Osteoblast (primary cell): ENCODE measurements at regions not wholly inside any gene's neighbourhood (a gene's known extent, or its start where the extent isn't known, plus 50 kb on each side); places are given as distances from the start of the nearest gene placed in this dataset.
A peak's percentile ranks its signal among the peaks of the same experiment; 100 is the strongest.

Source experiments
- DNase-seq: peaks from one replicate; pipeline ENCODE4 v3.0.0; 2011; ENCODE audit warnings: low spot score, mixed read lengths; ENCODE audit not compliant: insufficient read length; ENCODE audit errors: missing footprints
- H2AFZ ChIP-seq: 2 replicates; pipeline ENCODE4 v1.6.0; 2011; ENCODE audit warnings: mild to moderate bottlenecking, low read length
- H3K27ac ChIP-seq: 2 replicates; pipeline ENCODE4 v1.5.1; 2011; ENCODE audit warnings: mild to moderate bottlenecking, low read depth, low read length, moderate library complexity
- H3K27me3 ChIP-seq: 2 replicates; pipeline ENCODE4 v1.6.0; 2012; ENCODE audit warnings: mild to moderate bottlenecking, control low read depth, inconsistent platforms, low read length, moderate library complexity; ENCODE audit not compliant: insufficient read depth
- H3K36me3 ChIP-seq: 2 replicates; pipeline ENCODE4 v1.5.1; 2011; ENCODE audit warnings: mild to moderate bottlenecking, low read length, control low read depth, moderate library complexity; ENCODE audit not compliant: insufficient read depth
- H3K4me1 ChIP-seq: 2 replicates; pipeline ENCODE4 v1.5.1; 2011; ENCODE audit warnings: mild to moderate bottlenecking, low read length, control low read depth, moderate library complexity; ENCODE audit not compliant: insufficient read depth
- H3K4me2 ChIP-seq: 2 replicates; pipeline ENCODE4 v1.6.0; 2011; ENCODE audit warnings: mild to moderate bottlenecking, low read length; ENCODE audit not compliant: insufficient read depth
- H3K4me3 ChIP-seq: fragments of 200-600 bp; sonication (generic); 3 replicates; pipeline ENCODE4 v1.5.1; 2012; ENCODE audit warnings: mild to moderate bottlenecking, low read length, inconsistent platforms; ENCODE audit not compliant: insufficient read depth
- H3K79me2 ChIP-seq: 2 replicates; pipeline ENCODE4 v1.6.0; 2012; ENCODE audit warnings: mild to moderate bottlenecking, low read length, control low read depth, inconsistent platforms; ENCODE audit not compliant: insufficient read depth
- H3K9me3 ChIP-seq: 2 replicates; pipeline ENCODE4 v1.5.1; 2011; ENCODE audit warnings: low read depth, low read length, control low read depth
- H4K20me1 ChIP-seq: 2 replicates; pipeline ENCODE4 v1.6.0; 2012; ENCODE audit warnings: mild to moderate bottlenecking, low read length, control low read depth; ENCODE audit not compliant: insufficient read depth
- TF ChIP-seq, protein P1 (sequence below): IDR thresholded peaks from 2 replicates; pipeline ENCODE4 v1.5.1; 2011; ENCODE audit warnings: mild to moderate bottlenecking, low read depth, low read length, moderate library complexity; ENCODE audit errors: extremely low read depth

GRCh38 chr1:10891091-10891490 is 94.6 kb upstream of the CASZ1 start:
- no peaks in the 10 kb centered on the region for H3K79me2 ChIP-seq
- DNase-seq = no peak
- H3K4me3 ChIP-seq = no peak overlapping the region
- H3K27me3 ChIP-seq = peaks cover 46% of the 10 kb centered on the region
- H3K4me2 ChIP-seq = no peak overlapping the region
- no peak overlapping the region for H3K27ac ChIP-seq
- H2AFZ ChIP-seq = no peak overlapping the region
- H4K20me1 ChIP-seq = no peaks in the 10 kb centered on the region
- TF ChIP-seq, protein P1, sequence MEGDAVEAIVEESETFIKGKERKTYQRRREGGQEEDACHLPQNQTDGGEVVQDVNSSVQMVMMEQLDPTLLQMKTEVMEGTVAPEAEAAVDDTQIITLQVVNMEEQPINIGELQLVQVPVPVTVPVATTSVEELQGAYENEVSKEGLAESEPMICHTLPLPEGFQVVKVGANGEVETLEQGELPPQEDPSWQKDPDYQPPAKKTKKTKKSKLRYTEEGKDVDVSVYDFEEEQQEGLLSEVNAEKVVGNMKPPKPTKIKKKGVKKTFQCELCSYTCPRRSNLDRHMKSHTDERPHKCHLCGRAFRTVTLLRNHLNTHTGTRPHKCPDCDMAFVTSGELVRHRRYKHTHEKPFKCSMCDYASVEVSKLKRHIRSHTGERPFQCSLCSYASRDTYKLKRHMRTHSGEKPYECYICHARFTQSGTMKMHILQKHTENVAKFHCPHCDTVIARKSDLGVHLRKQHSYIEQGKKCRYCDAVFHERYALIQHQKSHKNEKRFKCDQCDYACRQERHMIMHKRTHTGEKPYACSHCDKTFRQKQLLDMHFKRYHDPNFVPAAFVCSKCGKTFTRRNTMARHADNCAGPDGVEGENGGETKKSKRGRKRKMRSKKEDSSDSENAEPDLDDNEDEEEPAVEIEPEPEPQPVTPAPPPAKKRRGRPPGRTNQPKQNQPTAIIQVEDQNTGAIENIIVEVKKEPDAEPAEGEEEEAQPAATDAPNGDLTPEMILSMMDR = no peak
- no peaks in the 10 kb centered on the region for H3K9me3 ChIP-seq
- H3K4me1 ChIP-seq = no peaks in the 10 kb centered on the region
- H3K36me3 ChIP-seq = no peaks in the 10 kb centered on the region

DNA sequence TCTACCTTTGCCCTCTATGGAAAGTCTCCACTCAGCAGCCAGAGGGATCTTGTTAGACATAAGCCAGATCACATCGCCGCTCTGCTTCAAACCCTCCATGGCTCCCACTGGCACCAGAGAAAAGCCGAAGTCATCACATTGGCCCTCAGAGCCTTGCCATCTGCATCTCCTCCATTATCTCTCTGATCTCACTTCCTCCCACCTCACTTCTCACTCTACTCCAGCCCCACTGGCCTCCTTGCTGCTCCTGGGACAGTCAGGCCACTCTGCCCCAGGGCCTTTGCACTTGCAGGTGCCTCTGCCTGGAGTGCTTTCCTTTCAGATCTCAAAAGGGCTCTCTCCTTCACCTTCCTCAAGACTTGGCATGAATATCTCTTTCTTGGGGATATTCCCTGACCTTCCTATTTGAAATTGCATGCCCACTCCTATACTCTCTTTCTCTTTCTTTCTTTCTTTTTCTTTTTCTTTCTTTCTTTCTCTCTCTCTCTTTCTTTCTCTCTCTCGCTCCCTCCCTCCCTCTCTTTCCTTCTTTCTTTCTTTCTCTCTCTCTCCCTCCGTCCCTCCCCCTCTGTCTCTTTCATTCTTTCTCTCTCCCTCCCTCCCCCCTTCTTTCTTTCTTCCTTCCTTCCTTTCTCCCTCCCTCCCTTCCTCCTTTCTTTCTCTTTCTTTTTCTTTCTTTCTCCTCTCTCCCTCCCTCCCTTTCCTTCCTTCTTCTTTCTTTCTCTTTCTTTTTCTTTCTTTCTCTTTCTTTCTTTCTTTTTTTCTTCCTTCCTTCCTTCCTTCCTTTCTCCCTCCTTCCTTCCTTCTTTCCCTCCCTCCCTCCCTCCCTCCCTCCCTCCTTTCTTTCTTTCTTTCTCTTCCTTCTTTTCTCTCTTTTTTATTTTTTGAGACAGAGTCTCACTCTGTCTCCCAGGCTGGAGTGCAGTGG is 96.0 kb upstream of the CASZ1 start:
- H2AFZ ChIP-seq = no peak overlapping the region
- no peak overlapping the region for H3K4me3 ChIP-seq
- TF ChIP-seq, protein P1 = no peak
- H3K9me3 ChIP-seq = no peaks in the 10 kb centered on the region
- no peaks in the 10 kb centered on the region for H4K20me1 ChIP-seq
- H3K4me1 ChIP-seq = no peaks in the 10 kb centered on the region
- DNase-seq = peak; percentile 39
- H3K27ac ChIP-seq = no peak overlapping the region
- peaks cover 44% of the 10 kb centered on the region for H3K27me3 ChIP-seq
- H3K79me2 ChIP-seq = no peaks in the 10 kb centered on the region
- no peaks in the 10 kb centered on the region for H3K36me3 ChIP-seq
- H3K4me2 ChIP-seq = no peak overlapping the region

GRCh38 chr1:10895621-10896020 is 99.2 kb upstream of the CASZ1 start:
- no peak for DNase-seq
- H3K4me2 ChIP-seq = no peak overlapping the region
- no peak overlapping the region for H2AFZ ChIP-seq
- H3K36me3 ChIP-seq = no peaks in the 10 kb centered on the region
- H3K4me1 ChIP-seq = peaks cover 25% of the 10 kb centered on the region
- H3K79me2 ChIP-seq = no peaks in the 10 kb centered on the region
- no peaks in the 10 kb centered on the region for H4K20me1 ChIP-seq
- no peaks in the 10 kb centered on the region for H3K9me3 ChIP-seq
- H3K27ac ChIP-seq = no peak overlapping the region
- H3K27me3 ChIP-seq = peaks cover 16% of the 10 kb centered on the region
- TF ChIP-seq, protein P1 = no peak
- H3K4me3 ChIP-seq = no peak overlapping the region

DNA sequence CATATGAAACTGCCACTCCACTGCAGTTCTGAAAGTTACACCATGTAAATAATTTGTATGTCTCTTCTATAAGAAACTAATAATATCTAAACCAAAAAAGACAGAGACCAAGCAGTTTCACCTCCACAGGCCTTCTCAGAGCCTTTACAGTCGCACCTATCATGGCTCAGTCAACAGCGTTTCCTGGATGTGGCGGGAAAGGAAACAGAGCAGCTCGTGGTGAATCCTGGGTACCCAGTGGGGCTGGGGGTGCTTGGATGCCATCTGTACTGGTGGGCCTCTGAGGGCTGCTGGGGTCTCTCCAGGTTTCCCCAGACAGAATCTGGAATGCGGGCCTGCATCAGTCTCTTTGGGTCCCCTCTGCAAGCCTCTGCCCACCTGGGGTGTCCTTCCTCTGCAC is 100.2 kb upstream of the CASZ1 start:
- H3K4me2 ChIP-seq = no peak overlapping the region
- H3K79me2 ChIP-seq = no peaks in the 10 kb centered on the region
- no peak for DNase-seq
- no peaks in the 10 kb centered on the region for H4K20me1 ChIP-seq
- no peak overlapping the region for H3K27ac ChIP-seq
- TF ChIP-seq, protein P1 = no peak
- H3K36me3 ChIP-seq = no peaks in the 10 kb centered on the region
- no peaks in the 10 kb centered on the region for H3K9me3 ChIP-seq
- H3K4me3 ChIP-seq = no peak overlapping the region
- peaks cover 7% of the 10 kb centered on the region for H3K27me3 ChIP-seq
- H3K4me1 ChIP-seq = peaks cover 33% of the 10 kb centered on the region
- H2AFZ ChIP-seq = no peak overlapping the region
